ENCODE measurements at regions not wholly inside any gene's neighbourhood (a gene's known extent, or its start where the extent isn't known, plus 50 kb on each side); places are given as distances from the start of the nearest gene placed in this dataset.

DNA sequence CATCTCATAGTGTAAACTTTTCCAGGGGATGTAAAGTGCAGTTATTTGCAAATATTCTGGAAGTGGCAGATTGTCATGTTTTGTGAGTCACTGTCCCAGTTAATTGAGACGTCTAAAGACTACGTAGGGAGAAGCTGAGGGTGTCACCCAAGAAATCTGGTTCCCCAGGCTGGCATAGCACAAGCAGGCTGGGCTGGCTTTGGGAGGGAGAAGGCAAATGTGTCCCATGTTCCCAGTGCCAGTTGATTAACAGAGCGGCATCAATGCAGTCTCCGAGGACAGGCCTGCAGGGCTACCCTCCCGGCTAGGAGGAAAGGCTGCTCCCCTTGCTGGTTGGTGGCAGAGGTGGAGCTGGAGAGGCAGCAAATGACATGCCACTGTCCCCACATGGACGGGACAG is 388.3 kb upstream of the MKI67 start:
- no peak overlapping the region for H2AFZ ChIP-seq (ENCODE audit: low read depth, low read length)

DNA sequence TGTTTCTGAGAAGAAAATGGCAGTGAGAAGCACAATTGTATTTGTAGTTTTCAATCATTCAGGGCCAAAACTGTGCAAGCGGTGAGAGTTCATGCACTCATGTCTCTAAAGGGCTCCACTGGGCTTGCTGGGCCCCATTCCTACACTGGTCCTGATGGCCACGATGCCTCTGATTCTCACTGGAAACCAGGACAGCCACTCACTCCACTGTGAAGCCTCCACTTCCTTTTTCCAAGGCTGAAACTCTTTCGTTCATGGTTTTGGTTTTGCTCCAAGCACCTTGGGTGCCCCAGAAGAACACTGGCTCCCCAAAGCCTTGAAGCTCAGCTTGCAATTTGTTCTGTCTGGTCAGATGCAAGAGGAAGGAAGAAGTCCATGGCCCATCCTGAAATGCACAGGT is 390.0 kb upstream of the MKI67 start:
- no peak overlapping the region for H3K9ac ChIP-seq (ENCODE audit: low read depth, low read length)
- H3K79me2 ChIP-seq (ENCODE audit: insufficient read depth, low read length) = no peaks in the 10 kb centered on the region
- H3K27ac ChIP-seq (ENCODE audit: low read length) = no peak overlapping the region
- H3K4me2 ChIP-seq (ENCODE audit: insufficient read depth, low read length) = no peak overlapping the region
- no peak for ATAC-seq (ENCODE audit: insufficient read depth, low read depth)
- H3K4me1 ChIP-seq (ENCODE audit: insufficient read depth, low read length) = no peaks in the 10 kb centered on the region
- peaks cover 4% of the 10 kb centered on the region for H3K27me3 ChIP-seq (ENCODE audit: insufficient read depth, low read length, poor library complexity)
- no peak for DNase-seq
- no peaks in the 10 kb centered on the region for H3K9me3 ChIP-seq (ENCODE audit: insufficient read depth, low read length, severe bottlenecking)
- H3K36me3 ChIP-seq (ENCODE audit: insufficient read depth, low read length) = no peaks in the 10 kb centered on the region
- H4K20me1 ChIP-seq (ENCODE audit: insufficient read depth, low read length) = no peaks in the 10 kb centered on the region
- no peak overlapping the region for H3K4me3 ChIP-seq (ENCODE audit: low read depth in 1 of 2, low read length in 2 of 2)
- TF ChIP-seq EZH2 (IDR thresholded peaks at IDR 0.05; ENCODE audit: borderline replicate concordance, low read depth, low read length, severe bottlenecking) = no peak
- TF ChIP-seq, protein P1, sequence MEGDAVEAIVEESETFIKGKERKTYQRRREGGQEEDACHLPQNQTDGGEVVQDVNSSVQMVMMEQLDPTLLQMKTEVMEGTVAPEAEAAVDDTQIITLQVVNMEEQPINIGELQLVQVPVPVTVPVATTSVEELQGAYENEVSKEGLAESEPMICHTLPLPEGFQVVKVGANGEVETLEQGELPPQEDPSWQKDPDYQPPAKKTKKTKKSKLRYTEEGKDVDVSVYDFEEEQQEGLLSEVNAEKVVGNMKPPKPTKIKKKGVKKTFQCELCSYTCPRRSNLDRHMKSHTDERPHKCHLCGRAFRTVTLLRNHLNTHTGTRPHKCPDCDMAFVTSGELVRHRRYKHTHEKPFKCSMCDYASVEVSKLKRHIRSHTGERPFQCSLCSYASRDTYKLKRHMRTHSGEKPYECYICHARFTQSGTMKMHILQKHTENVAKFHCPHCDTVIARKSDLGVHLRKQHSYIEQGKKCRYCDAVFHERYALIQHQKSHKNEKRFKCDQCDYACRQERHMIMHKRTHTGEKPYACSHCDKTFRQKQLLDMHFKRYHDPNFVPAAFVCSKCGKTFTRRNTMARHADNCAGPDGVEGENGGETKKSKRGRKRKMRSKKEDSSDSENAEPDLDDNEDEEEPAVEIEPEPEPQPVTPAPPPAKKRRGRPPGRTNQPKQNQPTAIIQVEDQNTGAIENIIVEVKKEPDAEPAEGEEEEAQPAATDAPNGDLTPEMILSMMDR (IDR thresholded peaks at IDR 0.05; ENCODE audit: borderline replicate concordance, extremely low read depth, low read length, poor library complexity, severe bottlenecking) = no peak
- H2AFZ ChIP-seq (ENCODE audit: low read depth, low read length) = no peak overlapping the region

More for the DNA sequence above, 388.3 kb upstream of the MKI67 start:
- Histone ChIP-seq H4K20me1 (ENCODE audit: insufficient read depth, low read length) (no peaks in the 10 kb centered on the region), H3K9me3 (ENCODE audit: insufficient read depth, low read length, severe bottlenecking) (no peaks in the 10 kb centered on the region), H3K27ac (ENCODE audit: low read length) (no peak overlapping the region), H3K79me2 (ENCODE audit: insufficient read depth, low read length) (no peaks in the 10 kb centered on the region), H3K27me3 (ENCODE audit: insufficient read depth, low read length, poor library complexity) (peaks cover 4% of the 10 kb centered on the region), H3K4me1 (ENCODE audit: insufficient read depth, low read length) (no peaks in the 10 kb centered on the region), H3K4me3 (ENCODE audit: low read depth in 1 of 2, low read length in 2 of 2) (no peak overlapping the region), H3K9ac (ENCODE audit: low read depth, low read length) (no peak overlapping the region), H3K36me3 (ENCODE audit: insufficient read depth, low read length) (no peaks in the 10 kb centered on the region), H3K4me2 (ENCODE audit: insufficient read depth, low read length) (no peak overlapping the region)
- ATAC-seq (ENCODE audit: insufficient read depth, low read depth) (no peak), DNase-seq (no peak)
- no peak for TF ChIP-seq EZH2 (IDR thresholded peaks at IDR 0.05; ENCODE audit: borderline replicate concordance, low read depth, low read length, severe bottlenecking)
- TF ChIP-seq, protein P1 (IDR thresholded peaks at IDR 0.05; ENCODE audit: borderline replicate concordance, extremely low read depth, low read length, poor library complexity, severe bottlenecking) = no peak

DNA sequence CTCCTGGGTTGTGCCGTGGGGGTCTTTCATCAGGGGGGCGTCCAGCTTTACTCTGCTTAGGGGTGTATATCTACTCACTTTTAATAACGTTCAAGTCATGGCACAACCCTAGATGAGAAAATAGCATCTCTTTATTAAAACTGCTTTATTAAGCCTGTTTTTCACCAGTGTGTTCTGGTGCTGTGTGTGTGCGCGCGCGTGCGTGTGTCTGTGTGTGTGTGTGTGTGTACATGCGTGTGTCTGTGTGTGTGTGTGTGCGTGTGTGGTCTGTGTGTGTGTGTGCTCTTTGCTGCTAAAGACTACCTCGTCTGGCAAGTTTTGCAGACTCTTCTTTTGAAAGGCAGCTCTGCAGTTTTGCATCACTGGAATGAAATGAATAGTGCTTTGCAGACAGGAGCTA is 390.9 kb upstream of the MKI67 start:
- no peaks in the 10 kb centered on the region for H3K9me3 ChIP-seq (ENCODE audit: insufficient read depth, low read length, severe bottlenecking)
- DNase-seq (no peak), ATAC-seq (ENCODE audit: insufficient read depth, low read depth) (no peak)
- H3K4me2 ChIP-seq (ENCODE audit: insufficient read depth, low read length) = no peak overlapping the region
- H2AFZ ChIP-seq (ENCODE audit: low read depth, low read length) = no peak overlapping the region
- peaks cover 4% of the 10 kb centered on the region for H3K27me3 ChIP-seq (ENCODE audit: insufficient read depth, low read length, poor library complexity)
- H3K79me2 ChIP-seq (ENCODE audit: insufficient read depth, low read length) = no peaks in the 10 kb centered on the region
- H3K36me3 ChIP-seq (ENCODE audit: insufficient read depth, low read length) = no peaks in the 10 kb centered on the region
- H3K4me3 ChIP-seq (ENCODE audit: low read depth in 1 of 2, low read length in 2 of 2) = no peak overlapping the region
- no peak overlapping the region for H3K9ac ChIP-seq (ENCODE audit: low read depth, low read length)
- H4K20me1 ChIP-seq (ENCODE audit: insufficient read depth, low read length) = no peaks in the 10 kb centered on the region
- TF ChIP-seq, protein P1 (IDR thresholded peaks at IDR 0.05; ENCODE audit: borderline replicate concordance, extremely low read depth, low read length, poor library complexity, severe bottlenecking) = no peak
- TF ChIP-seq EZH2 (IDR thresholded peaks at IDR 0.05; ENCODE audit: borderline replicate concordance, low read depth, low read length, severe bottlenecking) = no peak
- H3K4me1 ChIP-seq (ENCODE audit: insufficient read depth, low read length) = no peaks in the 10 kb centered on the region
- no peak overlapping the region for H3K27ac ChIP-seq (ENCODE audit: low read length)

DNA sequence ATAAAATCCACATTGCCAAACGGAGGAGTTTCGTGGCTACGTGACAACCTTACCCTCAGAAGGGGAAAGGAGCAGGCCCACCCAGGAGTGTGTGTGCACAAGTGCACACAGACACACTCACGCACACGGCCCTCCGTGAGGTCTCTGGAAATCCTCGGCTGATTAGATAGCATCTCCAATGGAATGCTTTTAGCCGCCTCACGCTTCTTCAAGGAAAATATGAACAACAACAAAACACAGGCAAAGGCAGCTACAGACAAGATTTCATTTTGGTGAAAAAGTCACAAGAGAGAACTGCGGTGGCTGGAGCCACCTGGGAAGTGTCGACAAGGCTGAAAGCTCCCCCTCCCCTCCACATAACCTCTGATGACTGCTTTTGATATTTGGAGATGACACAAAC is 391.8 kb upstream of the MKI67 start:
- Histone ChIP-seq H3K36me3 (ENCODE audit: insufficient read depth, low read length) (no peaks in the 10 kb centered on the region), H3K4me1 (ENCODE audit: insufficient read depth, low read length) (no peaks in the 10 kb centered on the region), H3K9me3 (ENCODE audit: insufficient read depth, low read length, severe bottlenecking) (no peaks in the 10 kb centered on the region), H3K79me2 (ENCODE audit: insufficient read depth, low read length) (no peaks in the 10 kb centered on the region), H4K20me1 (ENCODE audit: insufficient read depth, low read length) (no peaks in the 10 kb centered on the region), H3K9ac (ENCODE audit: low read depth, low read length) (no peak overlapping the region), H3K4me2 (ENCODE audit: insufficient read depth, low read length) (no peak overlapping the region), H3K27me3 (ENCODE audit: insufficient read depth, low read length, poor library complexity) (peaks cover 4% of the 10 kb centered on the region), H2AFZ (ENCODE audit: low read depth, low read length) (no peak overlapping the region), H3K4me3 (ENCODE audit: low read depth in 1 of 2, low read length in 2 of 2) (no peak overlapping the region), H3K27ac (ENCODE audit: low read length) (no peak overlapping the region)
- ATAC-seq (ENCODE audit: insufficient read depth, low read depth) (no peak), DNase-seq (no peak)
- TF ChIP-seq, protein P1 (IDR thresholded peaks at IDR 0.05; ENCODE audit: borderline replicate concordance, extremely low read depth, low read length, poor library complexity, severe bottlenecking) = no peak
- no peak for TF ChIP-seq EZH2 (IDR thresholded peaks at IDR 0.05; ENCODE audit: borderline replicate concordance, low read depth, low read length, severe bottlenecking)
